Keratinocyte (primary cell): ENCODE measurements at regions not wholly inside any gene's neighbourhood (a gene's known extent, or its start where the extent isn't known, plus 50 kb on each side); places are given as distances from the start of the nearest gene placed in this dataset.
"Not testable (repeated sequence)": the region's sequence is repeated elsewhere in the genome, so short reads cannot be mapped to it uniquely, and the experiment has no call there.

Experiments
- CTCF ChIP-seq, 3 experiments: IDR thresholded peaks in 1 of 3; conservative IDR thresholded peaks in 1 of 3; optimal IDR thresholded peaks in 1 of 3; 2 replicates in 2 of 3; 3 replicates in 1 of 3; pipeline versions ENCODE3 to v1.5.1; 2011; ENCODE audit warnings: low read length in 3 of 3, mild to moderate bottlenecking in 3 of 3, moderate library complexity in 2 of 3, control low read depth in 1 of 3, inconsistent platforms in 1 of 3; ENCODE audit not compliant: insufficient read depth in 2 of 3; ENCODE audit errors: extremely low read depth in 1 of 3
- EZH2 ChIP-seq: IDR thresholded peaks from one replicate; pipeline ENCODE4 v1.6.1; 2012; ENCODE audit warnings: inconsistent platforms, mild to moderate bottlenecking, low read length, moderate library complexity

DNA sequence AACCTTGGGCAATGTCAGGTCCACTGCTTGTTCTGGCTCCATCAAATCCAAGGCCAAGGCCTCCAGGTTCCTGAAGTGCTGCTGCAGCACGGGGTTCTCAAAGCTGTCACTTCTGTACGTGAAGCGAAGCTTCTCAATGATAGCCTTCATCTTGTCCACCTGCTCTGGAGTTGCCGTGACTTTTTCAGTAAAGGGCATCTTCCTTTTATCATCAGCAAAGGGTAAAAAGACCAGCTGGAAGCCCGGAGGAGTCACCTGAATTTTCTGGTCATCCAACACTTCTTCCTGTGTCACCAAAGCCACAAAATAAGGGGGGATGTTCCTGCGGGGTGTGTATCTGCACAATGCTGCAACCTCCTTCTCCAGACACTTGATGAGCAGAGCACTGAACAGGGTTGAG, 131.7 kb upstream of the MAMLD1 start:
- not testable (repeated sequence) for TF ChIP-seq CTCF (optimal IDR thresholded peaks at IDR 0.05 in 1 of 3, IDR thresholded peaks at IDR 0.05 in 1 of 3, conservative IDR thresholded peaks at IDR 0.05 in 1 of 3; ENCODE audit: extremely low read depth in 1 of 3, insufficient read depth in 2 of 3, low read length in 3 of 3); EZH2
